HEK293 (cell line): ENCODE measurements at regions not wholly inside any gene's neighbourhood (a gene's known extent, or its start where the extent isn't known, plus 50 kb on each side); places are given as distances from the start of the nearest gene placed in this dataset.

Experiments
- CTCF ChIA-PET: fragments of 350-600 bp; formaldehyde crosslinking; extraction: SDS; loops from one replicate; lab custom pipeline; 2021; ENCODE audit warnings: antibody characterized with exemption; lab: Yijun Ruan, JAX
- POLR2A ChIA-PET: fragments of 300-600 bp; formaldehyde crosslinking; extraction: SDS; loops from one replicate; lab custom pipeline; 2020; ENCODE audit warnings: antibody characterized with exemption, inconsistent platforms; lab: Yijun Ruan, JAX
- H3K27ac ChIP-seq: fragments of 200-500 bp; sonication (Bioruptor generic); 2 replicates; pipeline ENCODE4 v1.5.1; 2014; ENCODE audit warnings: low read depth, low read length, control low read depth, inconsistent platforms; ENCODE audit errors: extremely low read depth
- H3K36me3 ChIP-seq, 2 experiments: fragments of 200-500 bp in 1 of 2; sonication (Bioruptor generic) in 1 of 2; 1 replicate in 1 of 2; 2 replicates in 1 of 2; pipeline ENCODE4 v1.5.1; 2014 to 2017; ENCODE audit warnings: inconsistent platforms in 2 of 2, low read length in 2 of 2; ENCODE audit not compliant: control insufficient read depth in 2 of 2, insufficient read depth in 1 of 2
- H3K4me1 ChIP-seq: fragments of 200-500 bp; sonication (Bioruptor generic); 2 replicates; pipeline ENCODE4 v1.5.1; 2014; ENCODE audit warnings: mild to moderate bottlenecking, low read length, inconsistent platforms; ENCODE audit not compliant: control insufficient read depth, insufficient read depth
- H3K4me3 ChIP-seq: 2 replicates; pipeline ENCODE4 v1.5.1; 2011; ENCODE audit warnings: low read depth, mild to moderate bottlenecking, control low read depth, low read length, moderate library complexity
- H3K9me3 ChIP-seq: fragments of 200-500 bp; sonication (Bioruptor generic); 2 replicates; pipeline ENCODE4 v1.5.1; 2014; ENCODE audit warnings: low read depth, low read length, inconsistent platforms; ENCODE audit not compliant: control insufficient read depth, insufficient read depth
- CTCF ChIP-seq: fragments of 450-650 bp; formaldehyde crosslinking; IDR thresholded peaks from 2 replicates; pipeline ENCODE4 v1.5.1; 2016; ENCODE audit warnings: missing biosample characterization, missing genetic modification characterization
- EGR2 ChIP-seq: fragments of 450-650 bp; formaldehyde crosslinking; IDR thresholded peaks from 2 replicates; pipeline ENCODE4 v1.5.1; 2016; ENCODE audit warnings: low read depth, missing biosample characterization, missing genetic modification characterization
- SCRT2 ChIP-seq: fragments of 450-650 bp; formaldehyde crosslinking; IDR thresholded peaks from 2 replicates; pipeline ENCODE4 v1.5.1; 2016; ENCODE audit warnings: missing biosample characterization, missing genetic modification characterization
- SP2 ChIP-seq: fragments of 450-650 bp; formaldehyde crosslinking; IDR thresholded peaks from 2 replicates; pipeline ENCODE4 v1.5.1; 2016; ENCODE audit warnings: missing biosample characterization, missing genetic modification characterization
- SP7 ChIP-seq: fragments of 450-650 bp; formaldehyde crosslinking; IDR thresholded peaks from 2 replicates; pipeline ENCODE4 v1.5.1; 2016; ENCODE audit warnings: missing biosample characterization, missing genetic modification characterization
- ZBTB1 ChIP-seq: fragments of 450-650 bp; formaldehyde crosslinking; IDR thresholded peaks from 2 replicates; pipeline ENCODE4 v1.5.1; 2016; ENCODE audit warnings: missing biosample characterization, missing genetic modification characterization
- ZBTB10 ChIP-seq: fragments of 450-650 bp; formaldehyde crosslinking; IDR thresholded peaks from 2 replicates; pipeline ENCODE4 v1.5.1; 2016; ENCODE audit warnings: missing biosample characterization, missing genetic modification characterization
- ZNF155 ChIP-seq: fragments of 450-650 bp; formaldehyde crosslinking; IDR thresholded peaks from 2 replicates; pipeline ENCODE4 v1.5.1; 2016; ENCODE audit warnings: missing biosample characterization, missing genetic modification characterization
- ZNF169 ChIP-seq: fragments of 450-650 bp; formaldehyde crosslinking; IDR thresholded peaks from 2 replicates; pipeline ENCODE4 v1.5.1; 2016; ENCODE audit warnings: missing biosample characterization, missing genetic modification characterization
- ZNF266 ChIP-seq: fragments of 450-650 bp; formaldehyde crosslinking; IDR thresholded peaks from 2 replicates; pipeline ENCODE4 v1.5.1; 2016; ENCODE audit warnings: missing biosample characterization, missing genetic modification characterization, low read depth
- ZNF280D ChIP-seq: fragments of 450-650 bp; formaldehyde crosslinking; IDR thresholded peaks from 2 replicates; pipeline ENCODE4 v1.5.1; 2016; ENCODE audit warnings: missing biosample characterization, missing genetic modification characterization
- ZNF354C ChIP-seq: fragments of 450-650 bp; formaldehyde crosslinking; IDR thresholded peaks from 2 replicates; pipeline ENCODE4 v1.5.1; 2016; ENCODE audit warnings: missing biosample characterization, missing genetic modification characterization, low read depth, borderline replicate concordance
- ZNF362 ChIP-seq: fragments of 450-650 bp; formaldehyde crosslinking; IDR thresholded peaks from 2 replicates; pipeline ENCODE4 v1.5.1; 2016; ENCODE audit warnings: missing biosample characterization, missing genetic modification characterization
- ZNF513 ChIP-seq: fragments of 450-650 bp; IDR thresholded peaks from 2 replicates; pipeline ENCODE4 v1.5.1; 2018; ENCODE audit warnings: missing biosample characterization, missing genetic modification characterization
- ZNF629 ChIP-seq: fragments of 450-650 bp; formaldehyde crosslinking; IDR thresholded peaks from 2 replicates; pipeline ENCODE4 v1.5.1; 2017; ENCODE audit warnings: missing biosample characterization, missing genetic modification characterization
- ZNF654 ChIP-seq: fragments of 450-650 bp; formaldehyde crosslinking; IDR thresholded peaks from 2 replicates; pipeline ENCODE4 v1.5.1; 2016; ENCODE audit warnings: low read depth, missing biosample characterization, missing genetic modification characterization
- ZSCAN16 ChIP-seq: fragments of 450-650 bp; formaldehyde crosslinking; IDR thresholded peaks from 2 replicates; pipeline ENCODE4 v1.5.1; 2016; ENCODE audit warnings: missing biosample characterization, missing genetic modification characterization

DNA sequence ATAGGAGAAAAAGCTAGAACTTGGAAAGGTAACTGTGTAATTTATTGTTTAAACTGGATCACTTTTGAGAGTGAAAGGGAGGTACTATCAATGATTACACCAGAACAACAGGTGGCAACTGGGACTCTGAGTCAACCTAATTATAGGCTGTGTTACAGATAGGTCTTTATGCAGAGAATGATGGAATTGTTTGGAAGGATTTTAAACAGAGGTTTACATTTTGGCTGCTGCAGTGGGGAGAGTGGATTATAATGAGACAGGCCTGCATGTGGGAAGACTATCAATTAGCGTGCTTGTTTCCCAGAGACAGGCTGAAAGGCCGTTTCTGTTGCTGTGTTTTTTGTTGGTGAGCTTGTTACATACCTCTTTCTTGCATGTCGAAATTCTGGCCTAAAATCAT, 432.9 kb downstream of the PLA2G4A start:
- TF ChIP-seq ZNF266 (tag by site-specific recombination) (no peak), ZNF629 (tag by site-specific recombination) (no peak), EGR2 (tag by site-specific recombination) (no peak), ZBTB1 (tag by site-specific recombination) (no peak), ZBTB10 (tag by site-specific recombination) (no peak), ZNF280D (tag by site-specific recombination) (no peak), SCRT2 (tag by site-specific recombination) (peak; percentile 89), ZNF155 (tag by site-specific recombination) (no peak), SP7 (tag by site-specific recombination) (peak; percentile 87), ZNF169 (tag by site-specific recombination) (no peak), SP2 (tag by site-specific recombination) (no peak), ZNF513 (no peak)
- POLR2A ChIA-PET, result no interaction called here
- CTCF ChIA-PET, result no interaction called here
- H3K4me1 ChIP-seq, result no peaks in the 10 kb centered on the region
- no peaks in the 10 kb centered on the region for H3K9me3 ChIP-seq
- no peak overlapping the region for H3K27ac ChIP-seq
- no peaks in the 10 kb centered on the region for H3K36me3 ChIP-seq
- H3K4me3 ChIP-seq, result no peak overlapping the region

- H3K9me3 ChIP-seq, result no peaks in the 10 kb centered on the region
- CTCF ChIA-PET, result no interaction called here
- H3K4me1 ChIP-seq, result no peaks in the 10 kb centered on the region
- no peaks in the 10 kb centered on the region for H3K36me3 ChIP-seq
- POLR2A ChIA-PET, result no interaction called here
- no peak overlapping the region for H3K4me3 ChIP-seq
- TF ChIP-seq ZNF362 (tag by site-specific recombination), result no peak
- no peak overlapping the region for H3K27ac ChIP-seq
Observed at GRCh38 chr1:187262731-187263130, 434.0 kb downstream of the PLA2G4A start.

GRCh38 chr1:187264995-187265602, 436.4 kb downstream of the PLA2G4A start:
- TF ChIP-seq ZSCAN16 (no peak), CTCF (tag by site-specific recombination) (peak; percentile 64; the same call in 1 of the 2 replicates), ZNF354C (no peak), ZNF654 (tag by site-specific recombination) (peak; percentile 42)
- Histone ChIP-seq H3K36me3 (no peaks in the 10 kb centered on the region), H3K4me3 (no peak overlapping the region), H3K27ac (no peak overlapping the region), H3K9me3 (no peaks in the 10 kb centered on the region), H3K4me1 (no peaks in the 10 kb centered on the region)
- POLR2A ChIA-PET, result no interaction called here
- CTCF ChIA-PET, result interaction anchor here (0.6 kb wide), 3 partner anchors 9 to 1420 kb away, joined by 3 to 4 read pairs (median 3); no protein-coding TSS in a partner anchor
